Type B pancreatic cell (in vitro differentiated cells): ENCODE measurements at regions not wholly inside any gene's neighbourhood (a gene's known extent, or its start where the extent isn't known, plus 50 kb on each side); places are given as distances from the start of the nearest gene placed in this dataset.

Experiments used
- DNase-seq: peaks from one replicate; pipeline ENCODE4 v3.0.0; 2021; ENCODE audit warnings: mixed read lengths; ENCODE audit not compliant: unreplicated experiment; ENCODE audit errors: extremely low spot score
- H3K27ac Mint-ChIP-seq: 2 replicates; pipeline ENCODE4 v1.8.0; 2021; ENCODE audit warnings: mild to moderate bottlenecking, mixed read lengths
- H3K27me3 Mint-ChIP-seq: 2 replicates; pipeline ENCODE4 v1.8.0; 2021; ENCODE audit warnings: mixed read lengths
- H3K36me3 Mint-ChIP-seq: 2 replicates; pipeline ENCODE4 v1.8.0; 2021; ENCODE audit warnings: mixed read lengths
- H3K4me1 Mint-ChIP-seq: one replicate; pipeline ENCODE4 v1.8.0; 2021; ENCODE audit warnings: mixed read lengths; ENCODE audit not compliant: unreplicated experiment
- H3K4me3 Mint-ChIP-seq: 2 replicates; pipeline ENCODE4 v1.8.0; 2021; ENCODE audit warnings: mild to moderate bottlenecking, mixed read lengths
- H3K9me3 Mint-ChIP-seq: 2 replicates; pipeline ENCODE4 v1.8.0; 2021; ENCODE audit warnings: mixed read lengths
- CTCF ChIP-seq: fragments of 200-600 bp; sonication (generic); conservative IDR thresholded peaks from 2 replicates; pipeline ENCODE4 v1.5.0; 2021; ENCODE audit warnings: antibody characterized with exemption, mild to moderate bottlenecking

- H3K36me3 Mint-ChIP-seq = no peaks in the 10 kb centered on the region
- H3K4me1 Mint-ChIP-seq = no peaks in the 10 kb centered on the region
- no peak overlapping the region for H3K4me3 Mint-ChIP-seq
- peaks cover 4% of the 10 kb centered on the region for H3K9me3 Mint-ChIP-seq
- no peak for TF ChIP-seq CTCF
- no peak overlapping the region for H3K27ac Mint-ChIP-seq
- no peak for DNase-seq
- H3K27me3 Mint-ChIP-seq = peaks cover 3% of the 10 kb centered on the region
Measured at GRCh38 chr1:114316204-114316603, 162.5 kb upstream of the SYT6 start.

- no peak overlapping the region for H3K27ac Mint-ChIP-seq
- no peak overlapping the region for H3K4me3 Mint-ChIP-seq
- H3K27me3 Mint-ChIP-seq = peaks cover 5% of the 10 kb centered on the region
- H3K4me1 Mint-ChIP-seq = no peaks in the 10 kb centered on the region
- no peaks in the 10 kb centered on the region for H3K36me3 Mint-ChIP-seq
- no peak for DNase-seq
- no peak for TF ChIP-seq CTCF
- H3K9me3 Mint-ChIP-seq = peaks cover 4% of the 10 kb centered on the region
Measured at GRCh38 chr1:114315631-114316030, 162.0 kb upstream of the SYT6 start.

DNA sequence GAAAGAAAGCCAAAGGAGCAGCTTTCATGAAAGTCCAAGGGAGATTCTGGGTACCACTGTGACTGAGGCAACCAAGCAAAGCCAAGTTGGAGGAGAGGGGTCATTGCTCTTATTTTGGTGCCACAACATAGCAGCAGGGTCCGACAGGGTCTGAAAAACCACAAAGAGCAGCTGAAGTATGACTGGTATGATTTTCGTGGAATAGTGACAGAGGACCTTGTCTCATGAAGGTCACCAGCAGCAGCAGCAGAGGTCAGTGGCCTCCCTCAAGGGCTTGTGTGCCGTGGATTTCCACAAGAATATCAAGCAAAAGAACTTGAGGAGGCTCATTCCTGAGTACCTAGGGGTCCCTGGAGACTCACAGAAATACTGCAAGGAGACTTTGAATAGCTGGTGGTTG is 160.9 kb upstream of the SYT6 start:
- Mint-ChIP-seq H3K4me1 (no peaks in the 10 kb centered on the region), H3K9me3 (peaks cover 4% of the 10 kb centered on the region), H3K27ac (no peak overlapping the region), H3K4me3 (no peak overlapping the region), H3K27me3 (peaks cover 7% of the 10 kb centered on the region), H3K36me3 (no peaks in the 10 kb centered on the region)
- no peak for TF ChIP-seq CTCF
- DNase-seq = no peak

- Mint-ChIP-seq H3K27ac (no peak overlapping the region), H3K9me3 (peaks cover 4% of the 10 kb centered on the region), H3K4me1 (no peaks in the 10 kb centered on the region), H3K27me3 (peaks cover 7% of the 10 kb centered on the region), H3K36me3 (no peaks in the 10 kb centered on the region), H3K4me3 (no peak overlapping the region)
- no peak for TF ChIP-seq CTCF
- DNase-seq = no peak
Measured at GRCh38 chr1:114314098-114314497, 160.4 kb upstream of the SYT6 start.

- no peak for DNase-seq
- Mint-ChIP-seq H3K27ac (no peak overlapping the region), H3K9me3 (peaks cover 4% of the 10 kb centered on the region), H3K4me3 (no peak overlapping the region), H3K27me3 (peaks cover 16% of the 10 kb centered on the region), H3K4me1 (no peaks in the 10 kb centered on the region), H3K36me3 (no peaks in the 10 kb centered on the region)
- no peak for TF ChIP-seq CTCF
Measured at GRCh38 chr1:114310695-114311271, 157.1 kb upstream of the SYT6 start.

DNA sequence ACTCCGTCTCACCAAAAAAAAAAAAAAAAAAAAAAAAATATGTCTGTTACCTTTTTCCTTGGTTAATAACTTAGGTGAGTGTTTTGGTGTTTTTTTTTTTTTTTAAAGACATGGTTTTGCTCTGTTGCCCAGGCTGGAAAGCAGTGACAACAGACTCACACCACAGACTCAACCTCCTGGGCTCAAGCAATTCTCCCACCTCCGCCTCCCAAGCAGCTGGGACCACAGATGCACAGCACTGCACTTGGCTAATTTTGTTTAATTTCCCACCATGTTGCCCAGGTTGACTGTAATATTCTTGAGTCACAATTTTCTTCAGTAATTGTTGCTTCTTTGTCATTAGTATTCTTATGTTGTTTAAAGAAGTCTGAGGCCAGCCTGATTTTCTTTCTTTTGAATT is 149.2 kb upstream of the SYT6 start:
- H3K4me3 Mint-ChIP-seq = no peak overlapping the region
- peaks cover 4% of the 10 kb centered on the region for H3K9me3 Mint-ChIP-seq
- no peak for DNase-seq
- H3K27ac Mint-ChIP-seq = no peak overlapping the region
- H3K27me3 Mint-ChIP-seq = peaks cover 23% of the 10 kb centered on the region
- H3K4me1 Mint-ChIP-seq = no peaks in the 10 kb centered on the region
- no peaks in the 10 kb centered on the region for H3K36me3 Mint-ChIP-seq
- TF ChIP-seq CTCF = no peak
